ENCODE measurements at regions not wholly inside any gene's neighbourhood (a gene's known extent, or its start where the extent isn't known, plus 50 kb on each side); places are given as distances from the start of the nearest gene placed in this dataset.
A peak's percentile ranks its signal among the peaks of the same experiment; 100 is the strongest.
"Not testable (repeated sequence)": the region's sequence is repeated elsewhere in the genome, so short reads cannot be mapped to it uniquely, and the experiment has no call there.

GRCh38 chr1:224028802-224029201, 85.1 kb upstream of the FBXO28 start:
- DNase-seq (ENCODE audit: low read depth in 2 of 2) = not testable (repeated sequence)

GRCh38 chr1:224023122-224023521, 90.8 kb upstream of the FBXO28 start:
- DNase-seq (ENCODE audit: low read depth in 2 of 2) = not testable (repeated sequence)

- DNase-seq (ENCODE audit: low read depth in 2 of 2) = not testable (repeated sequence)
Measured at GRCh38 chr1:224022249-224022970, 91.5 kb upstream of the FBXO28 start.

- not testable (repeated sequence) for DNase-seq (ENCODE audit: low read depth in 2 of 2)
Measured at GRCh38 chr1:224019866-224020265, 94.0 kb upstream of the FBXO28 start.

DNA sequence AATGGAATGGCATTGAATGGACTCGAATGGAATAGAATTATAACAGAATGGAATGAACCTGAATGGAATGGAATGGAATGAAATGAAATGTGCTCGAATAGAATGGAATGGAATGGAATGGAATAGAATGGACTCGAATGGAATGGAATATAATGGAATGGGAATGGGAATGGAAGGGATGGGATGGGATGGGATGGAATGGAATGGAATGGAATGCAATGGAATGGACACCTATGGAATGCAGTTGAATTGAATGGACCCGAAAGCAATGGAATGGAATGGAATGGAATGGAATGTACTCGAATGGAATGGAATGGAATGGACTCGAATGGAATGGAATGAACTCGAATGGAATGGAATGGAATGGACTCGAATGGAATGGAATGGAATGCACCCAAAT, 98.1 kb upstream of the FBXO28 start:
- DNase-seq (ENCODE audit: low read depth in 2 of 2) = not testable (repeated sequence)

- DNase-seq (ENCODE audit: low read depth in 2 of 2) = no peak
Measured at GRCh38 chr1:224014330-224014649, 99.6 kb upstream of the FBXO28 start.

GRCh38 chr1:224013626-224014329, 100.1 kb upstream of the FBXO28 start:
- not testable (repeated sequence) for DNase-seq (ENCODE audit: low read depth in 2 of 2)

DNA sequence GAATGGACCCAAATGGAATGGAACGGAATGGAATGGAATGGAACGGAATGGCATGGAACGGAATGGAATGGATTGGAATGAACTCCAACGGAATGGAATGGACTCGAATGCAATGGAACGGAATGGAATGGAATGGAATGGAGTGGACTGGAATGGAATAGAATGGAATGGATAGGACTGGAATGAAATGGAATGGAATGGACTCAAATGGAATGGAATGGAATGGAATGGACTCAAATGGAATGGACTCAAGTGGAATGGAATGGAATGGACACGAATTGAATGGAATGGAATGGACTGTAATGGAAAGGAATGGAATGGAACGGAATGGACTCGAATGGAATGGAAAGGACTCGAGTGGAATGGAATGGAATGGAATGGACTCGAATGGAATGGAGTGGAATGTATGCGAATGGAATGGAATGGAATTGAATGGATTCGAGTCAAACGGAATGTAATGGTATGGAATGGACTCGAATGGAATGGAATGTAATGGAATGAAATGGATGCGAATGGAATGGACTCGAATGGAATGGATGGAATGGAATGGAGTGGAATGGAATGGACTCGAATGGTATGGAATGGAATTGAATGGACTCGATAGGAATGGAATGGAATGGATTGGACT, 101.0 kb upstream of the FBXO28 start:
- DNase-seq (ENCODE audit: low read depth in 2 of 2) = not testable (repeated sequence)

DNA sequence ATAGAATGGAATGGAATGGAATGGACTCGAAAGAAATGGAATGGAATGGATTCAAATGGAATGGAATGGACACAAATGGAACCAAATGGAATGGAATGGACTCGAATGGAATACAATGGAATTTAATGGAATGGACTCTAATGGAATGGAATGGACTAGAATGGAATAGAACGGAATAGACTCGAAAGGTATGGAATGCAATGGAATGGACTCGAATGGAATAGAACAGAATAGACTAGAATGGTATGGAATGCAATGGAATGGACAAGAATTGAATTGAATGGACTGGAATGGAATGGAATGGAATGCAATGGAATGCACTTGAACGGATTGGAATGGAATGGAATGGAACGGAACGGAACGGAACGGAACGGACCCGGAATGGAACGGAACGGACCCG, 101.7 kb upstream of the FBXO28 start:
- DNase-seq (ENCODE audit: low read depth in 2 of 2) = not testable (repeated sequence)

DNA sequence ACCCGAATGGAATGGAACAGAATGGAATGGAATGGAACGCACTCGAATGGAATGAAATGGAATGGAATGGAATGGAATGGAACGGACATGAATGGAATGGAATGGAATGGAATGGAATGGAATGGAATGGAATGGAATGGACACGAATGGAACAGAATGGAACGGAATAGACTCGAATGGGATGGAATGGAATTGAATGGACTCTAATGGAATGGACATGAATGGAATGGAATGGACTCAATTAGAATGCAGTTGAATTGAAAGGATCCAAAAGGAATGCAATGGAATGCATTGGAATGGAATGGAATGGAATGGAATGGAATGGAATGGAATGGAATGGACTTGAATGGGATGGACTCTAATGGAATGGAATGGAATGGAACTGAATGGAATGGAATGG, 102.2 kb upstream of the FBXO28 start:
- not testable (repeated sequence) for DNase-seq (ENCODE audit: low read depth in 2 of 2)

- DNase-seq (ENCODE audit: low read depth in 2 of 2) = not testable (repeated sequence)
Measured at GRCh38 chr1:224011153-224011552, 102.8 kb upstream of the FBXO28 start.

GRCh38 chr1:224005973-224006372, 107.9 kb upstream of the FBXO28 start:
- DNase-seq (ENCODE audit: low read depth in 2 of 2) = not testable (repeated sequence)

DNA sequence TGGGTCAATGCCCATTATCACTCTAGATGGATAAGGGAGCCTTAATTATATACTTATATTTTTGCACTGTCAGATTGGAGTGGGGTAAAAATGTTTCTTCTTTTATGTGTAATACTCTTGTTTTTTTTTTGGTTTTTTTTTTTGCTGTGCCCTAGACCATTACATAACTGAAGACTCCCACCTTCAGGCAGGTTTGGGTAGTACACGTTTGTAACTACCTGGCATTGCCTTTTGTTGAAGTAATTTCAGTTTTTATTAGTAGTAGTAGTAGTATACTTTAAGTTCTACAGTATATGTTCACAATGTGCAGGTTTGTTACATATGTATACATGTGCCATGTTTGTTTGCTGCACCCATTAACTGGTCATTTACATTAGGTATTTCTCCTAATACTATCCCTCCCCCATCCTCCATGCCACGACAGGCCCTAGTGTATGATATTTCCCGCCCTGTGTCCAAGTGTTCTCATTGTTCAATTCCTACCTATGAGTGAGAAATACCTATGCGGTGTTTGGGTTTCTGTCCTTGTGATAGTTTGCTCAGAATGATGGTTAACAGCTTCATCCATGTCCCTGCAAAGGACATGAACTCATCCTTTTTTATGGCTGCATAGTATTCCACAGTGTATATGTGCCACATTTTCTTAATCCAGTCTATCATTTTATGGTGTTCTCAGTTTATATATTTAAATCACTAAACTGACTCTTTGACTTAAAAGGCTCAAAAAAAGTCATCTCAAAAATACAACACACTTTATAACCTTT, 109.2 kb upstream of the FBXO28 start:
- peak in 1 of 2 donors; percentile 36 for DNase-seq (ENCODE audit: low read depth in 2 of 2)

DNA sequence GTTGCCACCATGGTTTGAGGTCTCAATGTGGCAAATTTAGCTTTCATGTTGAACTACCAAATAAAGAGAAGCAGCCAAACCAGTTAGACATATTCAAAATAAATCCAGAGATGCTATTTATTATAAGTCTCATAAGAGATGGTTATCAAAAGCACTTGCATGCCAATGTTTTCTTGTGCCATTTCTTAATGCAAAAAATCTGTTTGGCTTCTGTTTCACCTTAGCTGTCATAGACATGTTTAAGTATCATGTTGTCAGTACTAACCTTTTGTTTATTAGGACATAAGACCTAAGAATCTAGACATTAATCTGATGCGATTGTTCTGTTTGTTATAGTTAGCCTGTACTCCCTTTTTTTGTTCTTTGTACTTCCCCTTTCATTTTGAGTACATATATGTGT, 110.0 kb upstream of the FBXO28 start:
- not testable (repeated sequence) for DNase-seq (ENCODE audit: low read depth in 2 of 2)

GRCh38 chr1:224001757-224002156, 112.2 kb upstream of the FBXO28 start:
- not testable (repeated sequence) for DNase-seq (ENCODE audit: low read depth in 2 of 2)

GRCh38 chr1:223999761-224000160, 114.2 kb upstream of the FBXO28 start:
- DNase-seq (ENCODE audit: low read depth in 2 of 2) = not testable (repeated sequence)

DNA sequence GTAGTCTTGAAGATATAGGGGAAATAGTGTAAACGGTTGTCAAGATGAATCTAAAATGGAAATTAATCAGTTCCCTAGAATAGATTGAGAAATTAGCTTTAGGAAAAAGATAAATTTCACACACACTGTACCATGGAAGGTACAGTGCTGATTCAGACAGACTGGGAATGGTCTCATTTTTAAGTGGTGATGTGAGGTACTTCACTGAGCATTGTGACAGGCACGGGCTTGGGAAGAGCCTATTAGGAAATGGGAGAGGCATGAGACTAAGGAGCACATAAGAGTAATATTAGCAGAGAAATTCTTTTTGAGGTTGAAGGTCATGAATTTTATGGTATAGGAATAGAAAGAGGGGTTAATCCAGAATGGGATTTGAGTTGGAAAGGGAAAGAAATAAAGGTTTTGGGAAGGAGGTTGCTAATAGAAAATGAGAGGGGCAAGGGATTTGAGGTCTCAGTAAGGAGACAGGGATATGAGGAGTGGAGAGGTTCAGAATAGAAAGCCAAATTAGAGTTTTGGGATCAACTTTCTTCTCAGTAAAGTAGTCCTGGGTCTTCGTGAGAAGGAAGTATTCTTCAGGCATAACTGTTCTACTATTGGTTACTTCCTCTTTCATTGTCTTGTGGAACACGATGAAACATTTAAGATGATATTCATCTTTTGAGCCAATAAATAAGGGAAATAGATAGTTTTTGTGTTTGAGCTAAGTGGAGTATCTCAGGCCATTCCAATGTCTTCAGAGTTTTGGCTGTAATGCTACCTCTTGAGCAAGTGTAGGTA, 115.0 kb upstream of the FBXO28 start:
- DNase-seq (ENCODE audit: low read depth in 2 of 2) = not testable (repeated sequence)

DNA sequence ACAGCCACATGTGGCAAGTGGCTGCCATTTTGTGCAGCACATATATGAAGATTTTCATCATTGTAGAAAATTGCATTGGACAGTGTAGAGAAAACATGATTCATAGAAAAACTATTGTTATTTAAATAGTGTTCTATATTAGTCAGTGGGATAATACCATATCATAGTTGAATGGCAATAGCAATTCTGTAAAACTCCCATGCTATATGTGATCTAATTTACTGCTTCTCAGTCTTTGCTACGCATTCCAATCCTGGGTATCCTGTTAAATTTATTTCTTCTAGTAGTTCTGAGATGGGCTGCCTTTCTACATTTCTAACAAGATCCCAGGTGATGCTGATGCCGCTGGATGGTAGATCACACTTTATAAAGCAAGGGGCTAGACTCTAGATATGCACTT, 117.5 kb upstream of the FBXO28 start:
- not testable (repeated sequence) for DNase-seq (ENCODE audit: low read depth in 2 of 2)

GRCh38 chr1:223992456-223993246, 121.3 kb upstream of the FBXO28 start:
- DNase-seq (ENCODE audit: low read depth in 2 of 2) = peak; percentile 100

- not testable (repeated sequence) for DNase-seq (ENCODE audit: low read depth in 2 of 2)
Measured at GRCh38 chr1:223991297-223991857, 122.5 kb upstream of the FBXO28 start.

Data from activated CD8-positive, alpha-beta memory T cell treated with anti-CD3 and anti-CD28 coated beads for 4 hours (primary cell).